HepG2 (cell line): ENCODE measurements at regions not wholly inside any gene's neighbourhood (a gene's known extent, or its start where the extent isn't known, plus 50 kb on each side); places are given as distances from the start of the nearest gene placed in this dataset.

Experiments
- ATAC-seq: fragments of 200-7000 bp; cut with Tn5 transposase; 3 replicates; pipeline ENCODE4 v1.9.1; 2020; ENCODE audit warnings: mild to moderate bottlenecking, moderate library complexity
- BruUV-seq: library from RNA; stranded (reverse); fragments of 400-500 nt; replicated peaks from 2 replicates; lab custom pipeline; 2021; lab: Mats Ljungman, UMichigan
- CTCF ChIA-PET: fragments of 300-600 bp; formaldehyde crosslinking; extraction: SDS; loops from one replicate; lab custom pipeline; 2021; ENCODE audit warnings: low total read pairs, inconsistent platforms, low intra/inter-chr PET ratio; lab: Yijun Ruan, JAX
- POLR2A ChIA-PET: fragments of 350-600 bp; sonication (Branson Sonifier 250); formaldehyde crosslinking; loops from one replicate; lab custom pipeline; 2020; ENCODE audit warnings: antibody characterized with exemption, inconsistent platforms; lab: Yijun Ruan, JAX
- DNase-seq: peaks from one replicate; pipeline ENCODE4 v3.0.0-alpha.2; 2015; ENCODE audit warnings: low spot score
- FAIRE-seq: peaks from 3 replicates; lab custom pipeline; 2011; peaks lifted over from hg19 to GRCh38; lab: Jason Lieb, UNC
- H2AFZ ChIP-seq: one replicate; pipeline ENCODE4 v1.6.1; 2011; ENCODE audit warnings: low read length, inconsistent platforms
- H3K27ac ChIP-seq: fragments of 300-600 bp; 3 replicates; pipeline ENCODE4 v1.8.0; 2011; ENCODE audit warnings: mixed run types, mild to moderate bottlenecking, mixed read lengths, low read length, inconsistent platforms; ENCODE audit not compliant: insufficient read depth; ENCODE audit errors: extremely low read length
- H3K27me3 ChIP-seq, 2 experiments: fragments of 200-600 bp in 1 of 2; 2 replicates in 1 of 2; 3 replicates in 1 of 2; pipeline versions ENCODE4 v1.6.0 to v1.8.0; 2011; ENCODE audit warnings: low read length in 2 of 2, mild to moderate bottlenecking in 2 of 2, moderate library complexity in 2 of 2, inconsistent platforms in 1 of 2; ENCODE audit not compliant: insufficient read depth in 2 of 2, control insufficient read depth in 1 of 2
- H3K36me3 ChIP-seq, 2 experiments: fragments of 200-600 bp in 1 of 2; replicated peaks in 1 of 2; 2 replicates in 1 of 2; 3 replicates in 1 of 2; pipeline versions ENCODE4 v1.5.1 to v1.8.0; 2011; ENCODE audit warnings: low read length in 2 of 2, inconsistent platforms in 1 of 2; ENCODE audit not compliant: insufficient read depth in 2 of 2, control insufficient read depth in 1 of 2
- H3K4me1 ChIP-seq: 2 replicates; pipeline ENCODE4 v1.5.1; 2012; ENCODE audit warnings: low read length, inconsistent platforms; ENCODE audit not compliant: insufficient read depth
- H3K4me2 ChIP-seq: 2 replicates; pipeline ENCODE4 v1.6.0; 2011; ENCODE audit warnings: low read depth, low read length, inconsistent platforms
- H3K4me3 ChIP-seq, 3 experiments: fragments of 200-600 bp in 1 of 3; sonication (generic), shearing (Covaris generic) in 1 of 3; replicated peaks in 1 of 3; 2 replicates each; pipeline ENCODE4 v1.5.1; 2011 to 2016; ENCODE audit warnings: low read length in 3 of 3, inconsistent platforms in 2 of 3, low read depth in 2 of 3, mild to moderate bottlenecking in 2 of 3, control low read depth in 1 of 3, mixed read lengths in 1 of 3; ENCODE audit not compliant: insufficient read depth in 1 of 3
- H3K79me2 ChIP-seq: one replicate; pipeline ENCODE4 v1.6.1; 2011; ENCODE audit warnings: low read length, inconsistent platforms; ENCODE audit not compliant: insufficient read depth
- H3K9ac ChIP-seq: 2 replicates; pipeline ENCODE4 v1.6.0; 2011; ENCODE audit warnings: mild to moderate bottlenecking, low read depth, low read length, inconsistent platforms; ENCODE audit not compliant: insufficient read depth
- H3K9me3 ChIP-seq: 2 replicates; pipeline ENCODE4 v1.5.1; 2012; ENCODE audit warnings: mild to moderate bottlenecking, low read length
- H4K20me1 ChIP-seq: 2 replicates; pipeline ENCODE4 v1.6.0; 2011; ENCODE audit warnings: inconsistent platforms, mild to moderate bottlenecking, low read length, moderate library complexity; ENCODE audit not compliant: insufficient read depth
- BRCA1 ChIP-seq: sonication (generic); formaldehyde crosslinking; IDR thresholded peaks from 2 replicates; pipeline ENCODE4 v1.4.0; 2020; ENCODE audit warnings: missing genetic modification reagents
- EP300 ChIP-seq, 3 experiments: sonication (generic) in 1 of 3; formaldehyde crosslinking in 1 of 3; IDR thresholded peaks; 2 replicates each; pipeline versions ENCODE4 v1.5.1 to v1.6.1; 2011 to 2020; ENCODE audit warnings: low read depth in 2 of 3, low read length in 2 of 3, borderline replicate concordance in 1 of 3, improper control_type of control experiment in 1 of 3, mild to moderate bottlenecking in 1 of 3, missing genetic modification reagents in 1 of 3, moderate library complexity in 1 of 3
- HNF4A ChIP-seq: sonication (generic); formaldehyde crosslinking; IDR thresholded peaks from 2 replicates; pipeline ENCODE4 v1.4.0; 2020; ENCODE audit warnings: missing genetic modification reagents
- ISX ChIP-seq: sonication (generic); formaldehyde crosslinking; conservative IDR thresholded peaks from 2 replicates; pipeline ENCODE4 v1.5.0; 2020; ENCODE audit warnings: missing genetic modification reagents
- KLF15 ChIP-seq: sonication (generic); formaldehyde crosslinking; IDR thresholded peaks from 2 replicates; pipeline ENCODE4 v1.8.1; 2023; ENCODE audit warnings: borderline replicate concordance, mild to moderate bottlenecking, inconsistent platforms, missing genetic modification reagents, mixed read lengths
- MAX ChIP-seq: IDR thresholded peaks from 2 replicates; pipeline ENCODE4 v1.6.1; 2012; ENCODE audit warnings: inconsistent platforms
- NCOA5 ChIP-seq: sonication (generic); formaldehyde crosslinking; IDR thresholded peaks from 2 replicates; pipeline ENCODE4 v1.4.0; 2020; ENCODE audit warnings: missing genetic modification reagents
- NFE2L1 ChIP-seq: sonication (generic); formaldehyde crosslinking; IDR thresholded peaks from 2 replicates; pipeline ENCODE4 v1.4.0; 2020; ENCODE audit warnings: missing genetic modification reagents, mild to moderate bottlenecking, borderline replicate concordance
- PHF21A ChIP-seq: sonication (generic); formaldehyde crosslinking; IDR thresholded peaks from 2 replicates; pipeline ENCODE4 v1.5.0; 2020; ENCODE audit warnings: mild to moderate bottlenecking, missing genetic modification reagents
- REL ChIP-seq: sonication (generic); formaldehyde crosslinking; conservative IDR thresholded peaks from 2 replicates; pipeline ENCODE4 v1.8.0; 2022; ENCODE audit warnings: mild to moderate bottlenecking, missing genetic modification reagents, moderate library complexity
- SMAD3 ChIP-seq: sonication (generic); formaldehyde crosslinking; IDR thresholded peaks from 2 replicates; pipeline ENCODE4 v1.4.0; 2020; ENCODE audit warnings: missing genetic modification reagents
- SOX13 ChIP-seq, 3 experiments: fragments of 450-650 bp in 1 of 3; sonication (generic) in 1 of 3; formaldehyde crosslinking in 1 of 3; IDR thresholded peaks in 2 of 3; conservative IDR thresholded peaks in 1 of 3; 2 replicates each; pipeline versions ENCODE4 v1.5.0 to v1.6.1; 2016 to 2020; ENCODE audit warnings: antibody characterized with exemption in 1 of 3, mild to moderate bottlenecking in 1 of 3, missing compliant biosample characterization in 1 of 3, missing genetic modification reagents in 1 of 3, moderate library complexity in 1 of 3
- THAP11 ChIP-seq: IDR thresholded peaks from 2 replicates; pipeline ENCODE4 v1.6.1; 2016; ENCODE audit warnings: missing biosample characterization, missing genetic modification reagents
- THAP7 ChIP-seq: sonication (generic); formaldehyde crosslinking; IDR thresholded peaks from 2 replicates; pipeline ENCODE4 v1.8.1; 2023; ENCODE audit warnings: mild to moderate bottlenecking, missing genetic modification reagents
- ZBTB42 ChIP-seq: sonication (generic); formaldehyde crosslinking; IDR thresholded peaks from 2 replicates; pipeline ENCODE4 v1.5.0; 2020; ENCODE audit warnings: mild to moderate bottlenecking, missing genetic modification reagents
- ZNF180 ChIP-seq: sonication (generic); formaldehyde crosslinking; IDR thresholded peaks from 2 replicates; pipeline ENCODE4 v1.4.0; 2020; ENCODE audit warnings: low read depth, missing genetic modification reagents, borderline replicate concordance
- ZNF3 ChIP-seq: IDR thresholded peaks from 2 replicates; pipeline ENCODE4 v1.7.0; 2017; ENCODE audit warnings: inconsistent platforms
- ZNF460 ChIP-seq: sonication (generic); formaldehyde crosslinking; IDR thresholded peaks from 2 replicates; pipeline ENCODE4 v1.5.1; 2020; ENCODE audit warnings: missing genetic modification reagents, mild to moderate bottlenecking, borderline replicate concordance
- ZNF75D ChIP-seq: sonication (generic); formaldehyde crosslinking; IDR thresholded peaks from 2 replicates; pipeline ENCODE4 v1.8.1; 2023; ENCODE audit warnings: missing genetic modification reagents, mild to moderate bottlenecking, borderline replicate concordance
- ZNF766 ChIP-seq: sonication (generic); formaldehyde crosslinking; IDR thresholded peaks from 2 replicates; pipeline ENCODE4 v1.5.0; 2020; ENCODE audit warnings: missing genetic modification reagents, borderline replicate concordance
- ZSCAN22 ChIP-seq: sonication (generic); formaldehyde crosslinking; IDR thresholded peaks from 2 replicates; pipeline ENCODE4 v1.4.0; 2020; ENCODE audit warnings: mild to moderate bottlenecking, missing genetic modification reagents
- ZZZ3 ChIP-seq: sonication (generic); formaldehyde crosslinking; IDR thresholded peaks from 2 replicates; pipeline ENCODE4 v1.4.0; 2020; ENCODE audit warnings: missing genetic modification reagents, mild to moderate bottlenecking, borderline replicate concordance
- WGBS: methylation state at CpG from one replicate; pipeline ENCODE4 v1.1.6; 2017; ENCODE audit warnings: low lambda C conversion rate; 5-methylcytosine and 5-hydroxymethylcytosine counted together
- in situ Hi-C: cut with HindIII; loops from 2 replicates; pipeline ENCODE4 v1.10.0; 2017; ENCODE audit warnings: low pct_unique_long_range_greater_than_20kb; ENCODE audit not compliant: extremely low pct_ligation_motif_present
- intact Hi-C: fragments of 100-400 bp; cut with micrococcal nuclease; formaldehyde crosslinking; loops from one replicate; pipeline ENCODE4 v1.10.0; 2022; ENCODE audit not compliant: unreplicated experiment
- TF ChIP-seq, protein P1 (sequence below): sonication (generic); formaldehyde crosslinking; conservative IDR thresholded peaks from 2 replicates; pipeline ENCODE4 v1.8.0; 2022; ENCODE audit warnings: missing genetic modification reagents

DNA sequence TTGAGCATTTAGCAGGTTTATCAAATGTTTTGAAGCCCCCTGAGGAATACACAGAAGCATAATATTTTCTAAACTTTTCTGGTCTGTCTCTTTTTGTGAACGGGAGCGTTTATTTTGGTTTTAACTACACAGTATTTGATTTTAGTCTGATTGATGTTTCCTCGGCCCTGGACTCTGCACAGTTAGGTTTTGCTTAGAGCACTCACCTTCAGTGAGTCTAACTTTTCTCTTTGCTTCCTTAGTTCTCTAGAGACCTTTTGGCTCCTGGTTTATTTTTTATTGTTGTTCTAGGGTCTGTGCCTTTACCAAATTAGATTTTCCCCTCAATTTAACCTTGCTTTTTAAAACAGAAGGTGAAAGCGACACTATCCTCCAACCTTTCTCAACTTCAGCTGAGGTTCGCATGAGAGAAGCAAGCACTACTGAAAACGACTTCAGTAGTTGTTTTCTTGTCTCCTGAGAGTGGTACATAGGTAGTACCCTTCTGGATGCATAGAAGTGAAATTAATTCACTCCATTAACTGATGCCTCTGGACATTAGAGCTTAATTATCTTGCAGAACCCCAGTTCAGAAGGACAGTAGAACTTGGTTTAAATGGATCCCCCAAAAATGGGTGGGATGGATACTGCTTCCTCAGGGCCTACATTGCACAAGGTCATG, 166.7 kb upstream of the ELL2 start:
- ATAC-seq = peak; percentile 64
- TF ChIP-seq ISX (CRISPR knock-in tag) = no peak
- no peak for TF ChIP-seq KLF15 (CRISPR knock-in tag)
- TF ChIP-seq, protein P1, sequence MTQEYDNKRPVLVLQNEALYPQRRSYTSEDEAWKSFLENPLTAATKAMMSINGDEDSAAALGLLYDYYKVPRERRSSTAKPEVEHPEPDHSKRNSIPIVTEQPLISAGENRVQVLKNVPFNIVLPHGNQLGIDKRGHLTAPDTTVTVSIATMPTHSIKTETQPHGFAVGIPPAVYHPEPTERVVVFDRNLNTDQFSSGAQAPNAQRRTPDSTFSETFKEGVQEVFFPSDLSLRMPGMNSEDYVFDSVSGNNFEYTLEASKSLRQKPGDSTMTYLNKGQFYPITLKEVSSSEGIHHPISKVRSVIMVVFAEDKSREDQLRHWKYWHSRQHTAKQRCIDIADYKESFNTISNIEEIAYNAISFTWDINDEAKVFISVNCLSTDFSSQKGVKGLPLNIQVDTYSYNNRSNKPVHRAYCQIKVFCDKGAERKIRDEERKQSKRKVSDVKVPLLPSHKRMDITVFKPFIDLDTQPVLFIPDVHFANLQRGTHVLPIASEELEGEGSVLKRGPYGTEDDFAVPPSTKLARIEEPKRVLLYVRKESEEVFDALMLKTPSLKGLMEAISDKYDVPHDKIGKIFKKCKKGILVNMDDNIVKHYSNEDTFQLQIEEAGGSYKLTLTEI (CRISPR knock-in tag) = no peak
- TF ChIP-seq ZZZ3 = no peak
- TF ChIP-seq ZNF180 (CRISPR knock-in tag) = no peak
- TF ChIP-seq MAX = no peak
- TF ChIP-seq THAP7 (CRISPR knock-in tag) = no peak
- no peak for TF ChIP-seq NFE2L1
- no peak for TF ChIP-seq PHF21A
- TF ChIP-seq REL (CRISPR knock-in tag) = no peak
- TF ChIP-seq THAP11 (CRISPR knock-in tag) = no peak
- no peak for TF ChIP-seq ZBTB42 (CRISPR knock-in tag)
- no peak for TF ChIP-seq ZSCAN22 (CRISPR knock-in tag)
- no peak for TF ChIP-seq ZNF766 (CRISPR knock-in tag)
- no peak for TF ChIP-seq BRCA1 (CRISPR knock-in tag)
- TF ChIP-seq ZNF75D = no peak
- TF ChIP-seq ZNF460 (CRISPR knock-in tag) = no peak
- 0 out of 2 replicates have a peak, but pooled peaks have one; percentile 23 for TF ChIP-seq SMAD3 (CRISPR knock-in tag)
- no peak for TF ChIP-seq ZNF3 (CRISPR knock-in tag)
- TF ChIP-seq HNF4A (CRISPR knock-in tag) = peak; percentile 60
- peak in 1 of 2 experiments; percentile 39; a peak in 1 of 4 replicates for TF ChIP-seq EP300 (IDR thresholded peaks at IDR 0.05; ENCODE audit: low read depth in 2 of 2, low read length in 2 of 2)
- no peak for TF ChIP-seq EP300 (CRISPR knock-in tag; IDR thresholded peaks at IDR 0.05; ENCODE audit: borderline replicate concordance)
- TF ChIP-seq NCOA5 = no peak
- no peak for TF ChIP-seq SOX13 (IDR thresholded peaks at IDR 0.05)
- no peak for TF ChIP-seq SOX13 (CRISPR knock-in tag; conservative IDR thresholded peaks at IDR 0.05 in 1 of 2, IDR thresholded peaks at IDR 0.05 in 1 of 2)

More for the DNA sequence above, 166.7 kb upstream of the ELL2 start:
- Histone ChIP-seq H3K27ac (peak overlapping the region; percentile 86), H3K9me3 (no peaks in the 10 kb centered on the region), H3K27me3 (no peaks in the 10 kb centered on the region), H3K4me3 (no peak overlapping the region; a peak in 2 of 6 replicates), H3K79me2 (peaks cover 6% of the 10 kb centered on the region), H3K36me3 (no peaks in the 10 kb centered on the region), H4K20me1 (no peaks in the 10 kb centered on the region), H2AFZ (no peak overlapping the region), H3K4me2 (peak overlapping the region; percentile 49), H3K4me1 (peaks cover 72% of the 10 kb centered on the region), H3K9ac (peak overlapping the region; percentile 26)
- BruUV-seq = no TSS peak
- intact Hi-C loops = no loop called here
- DNase-seq = no peak
- ChIA-PET POLR2A (interaction anchor here (1.4 to 2.6 kb wide), 2 partner anchors 11 to 59 kb away, joined by 5 to 12 read pairs; no protein-coding TSS in a partner anchor), CTCF (no interaction called here)
- peak; percentile 56 for FAIRE-seq
- WGBS = 33% methylated on average over 6 of the region's 6 CpGs
- in situ Hi-C loops = no loop called here
